Ammon's horn (tissue), 1 donor: ENCODE measurements at regions not wholly inside any gene's neighbourhood (a gene's known extent, or its start where the extent isn't known, plus 50 kb on each side); places are given as distances from the start of the nearest gene placed in this dataset.
A peak's percentile ranks its signal among the peaks of the same experiment; 100 is the strongest.
"Not testable (repeated sequence)": the region's sequence is repeated elsewhere in the genome, so short reads cannot be mapped to it uniquely, and the experiment has no call there.

Source experiments
- DNase-seq: peaks from one replicate; pipeline ENCODE4 v3.0.0-alpha.2; 2016; ENCODE audit warnings: low spot score

- peak; percentile 14 for DNase-seq
Measured at GRCh38 chr11:81278991-81279390, 1454.7 kb downstream of the FAM181B start.

- DNase-seq: no peak
Measured at GRCh38 chr11:81270686-81271085, 1463.0 kb downstream of the FAM181B start.

- no peak for DNase-seq
Measured at GRCh38 chr11:81267246-81267645, 1466.4 kb downstream of the FAM181B start.

DNA sequence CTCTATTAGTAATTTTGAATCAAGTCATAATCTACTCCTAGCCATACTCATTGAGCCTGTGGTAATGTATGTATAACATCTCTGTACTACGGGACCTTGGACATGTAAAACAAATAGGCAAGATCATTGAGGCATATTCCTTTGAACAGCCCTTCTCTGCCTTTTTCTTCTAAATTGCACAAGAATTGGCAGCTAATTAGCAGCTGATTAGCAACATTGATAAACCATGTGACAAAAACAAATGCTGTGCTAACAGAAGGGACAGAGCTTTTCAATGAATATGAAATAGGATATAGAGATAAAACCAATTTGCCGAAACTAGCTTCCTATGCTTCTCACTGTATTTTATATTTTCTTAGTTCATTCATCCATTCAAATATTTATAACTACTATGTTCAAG lies 1474.2 kb downstream of the FAM181B start:
- no peak for DNase-seq

DNA sequence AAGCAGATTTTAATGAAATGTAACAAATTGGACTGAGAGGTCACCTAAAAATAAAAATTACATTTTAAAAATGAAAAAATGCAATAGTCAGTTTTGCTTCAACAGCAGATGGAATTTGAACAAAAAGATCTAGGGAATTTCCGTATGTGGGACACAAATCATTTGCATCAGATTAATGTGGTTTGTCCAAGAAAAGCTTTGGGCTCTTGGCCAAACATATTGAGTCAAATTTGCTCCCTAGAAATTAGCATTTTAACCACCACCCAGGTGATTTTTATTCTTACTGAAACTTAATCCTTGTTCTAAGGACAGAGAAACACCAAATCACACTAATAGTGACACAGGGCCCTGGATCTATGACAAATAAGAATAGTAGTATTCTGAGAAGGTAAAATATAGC lies 1477.8 kb downstream of the FAM181B start:
- DNase-seq: no peak

- no peak for DNase-seq
Measured at GRCh38 chr11:81253244-81253643, 1480.4 kb downstream of the FAM181B start.

GRCh38 chr11:81246941-81247340 lies 1486.7 kb downstream of the FAM181B start:
- DNase-seq: no peak

- DNase-seq: no peak
Measured at GRCh38 chr11:81245791-81246190, 1487.9 kb downstream of the FAM181B start.

- DNase-seq: no peak
Measured at GRCh38 chr11:81241672-81242275, 1491.9 kb downstream of the FAM181B start.

DNA sequence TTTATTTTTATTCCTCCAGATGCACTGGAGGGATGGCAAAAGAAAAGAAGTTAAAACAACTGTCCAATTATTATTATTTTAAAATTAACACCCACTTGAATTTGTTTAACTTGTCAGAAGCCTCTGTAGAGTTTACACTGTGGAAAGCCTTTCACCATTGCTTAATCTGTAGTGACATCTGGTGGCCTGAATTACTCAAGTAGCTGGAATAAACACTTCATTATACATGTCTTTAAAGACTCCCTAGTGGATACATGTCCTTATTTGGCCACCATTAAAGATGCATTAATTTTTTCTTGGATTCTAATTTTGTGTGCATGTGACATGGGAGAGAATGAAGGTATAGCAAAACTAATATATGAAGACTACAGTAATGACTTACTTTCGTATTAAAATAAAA lies 1496.5 kb downstream of the FAM181B start:
- DNase-seq: peak; percentile 80

- DNase-seq: not testable (repeated sequence)
Measured at GRCh38 chr11:81227409-81227808, 1506.3 kb downstream of the FAM181B start.

DNA sequence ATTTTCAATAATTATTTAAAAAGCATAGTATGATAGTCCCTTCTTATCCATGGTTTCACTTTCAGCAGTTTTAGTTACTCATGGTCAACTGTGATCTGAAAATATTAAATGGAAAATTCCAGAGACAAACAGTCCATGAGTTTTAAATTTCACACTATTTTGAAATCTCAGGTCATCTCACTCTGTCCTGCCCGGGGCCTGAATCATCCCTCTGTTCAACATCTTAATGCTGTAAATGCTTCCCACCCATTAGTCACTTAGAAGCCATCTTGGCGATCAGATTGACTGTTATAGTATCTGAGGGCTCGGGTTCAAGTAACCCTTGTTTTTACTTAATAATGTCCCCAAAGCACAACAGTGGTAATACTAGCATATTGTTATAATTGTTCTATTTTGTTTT lies 1509.3 kb downstream of the FAM181B start:
- DNase-seq: no peak

DNA sequence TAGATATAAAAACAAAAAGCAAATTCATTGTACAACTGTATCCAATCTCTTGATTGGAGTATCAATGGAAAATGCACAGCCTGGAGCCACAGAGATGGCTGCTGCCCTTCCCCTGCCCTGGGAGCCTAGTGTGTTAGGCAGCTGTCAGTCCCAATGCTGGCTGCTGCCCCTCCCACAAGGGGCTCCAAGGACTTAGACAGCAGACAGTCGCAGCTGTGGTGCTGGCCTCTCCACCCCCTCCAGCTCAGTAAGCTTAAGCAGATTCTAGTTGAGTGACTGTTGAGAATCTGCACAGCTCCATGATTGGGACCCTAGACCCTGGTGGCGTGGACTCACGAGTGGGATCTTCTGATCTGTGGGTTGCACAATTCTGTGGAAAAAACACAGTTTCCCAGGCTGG lies 1511.2 kb downstream of the FAM181B start:
- no peak for DNase-seq

DNA sequence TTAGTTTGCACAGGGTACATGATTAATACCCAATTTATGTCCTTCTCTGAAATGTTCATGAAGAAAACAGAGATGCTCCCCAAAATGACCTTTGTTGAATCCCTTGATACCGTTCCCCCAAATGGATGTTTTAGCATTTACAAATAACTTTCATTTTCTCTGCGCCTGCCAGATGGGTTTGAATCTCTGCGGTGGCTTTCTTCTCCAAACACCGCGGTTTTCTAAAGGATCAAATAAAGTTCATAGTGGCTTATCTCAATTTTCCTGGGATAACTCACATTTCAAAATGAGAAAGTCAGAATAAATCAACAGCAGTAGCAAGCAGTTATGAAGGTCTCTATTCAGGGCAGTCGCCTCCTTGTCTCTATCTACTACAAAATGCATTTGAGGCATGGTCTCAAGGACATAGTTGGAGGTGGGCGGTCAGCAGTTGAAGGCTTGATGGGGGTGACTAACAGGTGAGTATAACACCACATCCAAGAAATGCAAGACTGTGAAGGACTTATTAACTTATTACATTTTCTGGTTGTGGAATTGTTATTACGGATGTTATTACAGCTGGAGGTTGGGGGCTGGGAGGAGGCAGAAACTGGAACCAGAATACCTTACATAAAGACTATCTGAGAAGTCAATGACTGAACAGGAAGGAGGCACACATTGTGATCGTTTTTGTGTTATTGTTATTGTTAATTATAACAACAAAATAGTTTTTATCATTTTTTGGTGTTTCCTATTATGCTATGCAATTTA lies 1513.3 kb downstream of the FAM181B start:
- no peak for DNase-seq

DNA sequence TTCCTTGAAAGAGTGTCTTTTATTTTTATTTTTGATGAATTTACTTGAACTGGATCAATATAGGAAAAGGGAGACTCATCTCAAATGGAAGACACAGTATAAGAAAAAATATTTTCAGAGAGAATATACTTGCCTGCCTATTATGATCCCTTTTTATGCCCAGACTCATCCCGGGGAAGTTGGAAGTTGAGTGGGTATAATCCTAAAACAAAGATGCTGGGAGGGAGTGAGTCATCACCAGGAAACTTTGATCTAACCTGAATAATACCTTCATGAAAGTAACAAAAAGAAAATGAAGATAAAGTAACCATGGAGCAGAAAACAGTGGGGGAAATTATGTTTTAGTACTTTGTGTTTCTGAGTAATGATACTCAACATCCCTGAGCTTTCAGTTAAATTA lies 1514.0 kb downstream of the FAM181B start:
- no peak for DNase-seq

GRCh38 chr11:81218440-81218839 lies 1515.2 kb downstream of the FAM181B start:
- DNase-seq: no peak

- DNase-seq: no peak
Measured at GRCh38 chr11:81211050-81211449, 1522.6 kb downstream of the FAM181B start.

GRCh38 chr11:81207421-81208054 lies 1526.1 kb downstream of the FAM181B start:
- DNase-seq: no peak

DNA sequence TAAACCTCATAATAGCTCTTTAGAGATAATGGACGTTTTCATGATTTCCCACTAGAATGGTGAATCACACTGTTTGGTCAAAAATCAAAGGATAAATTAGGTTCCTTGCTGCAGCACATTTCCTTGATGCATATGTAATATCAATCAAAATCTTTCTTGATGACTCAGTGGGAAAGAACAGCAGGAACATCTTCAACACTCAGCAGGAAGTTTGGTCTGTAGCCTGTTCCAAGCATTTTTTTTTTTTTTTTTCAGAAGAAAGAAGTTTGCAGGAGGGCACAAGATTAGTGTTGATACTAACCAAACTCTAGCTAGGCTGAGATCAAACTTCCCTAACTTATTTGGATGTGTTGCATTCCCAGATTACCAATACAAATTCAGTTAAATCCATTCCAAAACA lies 1529.8 kb downstream of the FAM181B start:
- DNase-seq: no peak

DNA sequence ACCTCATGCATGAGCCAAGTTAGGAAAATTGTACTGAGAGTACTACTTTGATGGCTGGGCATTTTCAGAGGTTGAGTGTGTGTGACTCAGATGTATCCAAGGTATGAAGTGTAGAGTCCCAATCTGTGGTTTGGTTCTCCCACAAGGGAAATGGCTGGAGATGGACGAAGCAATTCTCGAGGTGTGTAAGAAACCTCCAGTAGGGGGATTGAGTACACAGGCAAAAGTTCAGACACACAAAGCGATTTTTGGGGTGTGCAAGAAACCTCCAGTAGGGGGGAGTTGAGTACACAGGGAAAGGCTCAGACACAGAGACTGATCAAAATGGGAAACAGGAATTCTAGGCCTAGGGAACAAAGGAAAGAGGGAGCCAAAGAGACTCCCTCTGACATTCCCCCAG lies 1536.3 kb downstream of the FAM181B start:
- DNase-seq: no peak

- no peak for DNase-seq
Measured at GRCh38 chr11:81192516-81192915, 1541.1 kb downstream of the FAM181B start.

- DNase-seq: no peak
Measured at GRCh38 chr11:81190546-81190945, 1543.1 kb downstream of the FAM181B start.

- not testable (repeated sequence) for DNase-seq
Measured at GRCh38 chr11:81187033-81187432, 1546.6 kb downstream of the FAM181B start.
